Mesothelial cell of epicardium (in vitro differentiated cells): ENCODE measurements at regions not wholly inside any gene's neighbourhood (a gene's known extent, or its start where the extent isn't known, plus 50 kb on each side); places are given as distances from the start of the nearest gene placed in this dataset.

ENCODE experiments used
- DNase-seq, 2 experiments: peaks; one replicate each; pipeline ENCODE4 v3.0.0; 2021; ENCODE audit warnings: low spot score in 2 of 2; ENCODE audit not compliant: unreplicated experiment in 2 of 2
- H3K27ac Mint-ChIP-seq: 2 replicates; pipeline ENCODE4 v1.8.0; 2021; ENCODE audit warnings: mixed read lengths
- H3K27me3 Mint-ChIP-seq: 2 replicates; pipeline ENCODE4 v1.8.0; 2021; ENCODE audit warnings: low read depth, mixed read lengths
- H3K36me3 Mint-ChIP-seq: 2 replicates; pipeline ENCODE4 v1.8.0; 2021; ENCODE audit warnings: mixed read lengths
- H3K4me1 Mint-ChIP-seq: 2 replicates; pipeline ENCODE4 v1.8.0; 2021; ENCODE audit warnings: mixed read lengths
- H3K4me3 Mint-ChIP-seq: 2 replicates; pipeline ENCODE4 v1.8.0; 2021; ENCODE audit warnings: mild to moderate bottlenecking, moderate library complexity, mixed read lengths
- H3K9me3 Mint-ChIP-seq: 2 replicates; pipeline ENCODE4 v1.8.0; 2021; ENCODE audit warnings: mixed read lengths
- CTCF ChIP-seq: fragments of 200-600 bp; sonication (generic); IDR thresholded peaks from one replicate; pipeline ENCODE4 v1.5.0; 2021; ENCODE audit warnings: antibody characterized with exemption; ENCODE audit not compliant: unreplicated experiment

- Mint-ChIP-seq H3K27me3 (no peaks in the 10 kb centered on the region), H3K4me3 (no peak overlapping the region), H3K27ac (no peak overlapping the region), H3K36me3 (peaks cover 30% of the 10 kb centered on the region), H3K4me1 (peaks cover 58% of the 10 kb centered on the region), H3K9me3 (no peaks in the 10 kb centered on the region)
- no peak for TF ChIP-seq CTCF
- DNase-seq = no peak
These were observed 155.1 kb downstream of the SIPA1L2 start for GRCh38 chr1:232474826-232475225.

GRCh38 chr1:232473900-232474299 is 156.0 kb downstream of the SIPA1L2 start:
- H3K27me3 Mint-ChIP-seq = no peaks in the 10 kb centered on the region
- no peak for TF ChIP-seq CTCF
- H3K27ac Mint-ChIP-seq = peak overlapping the region; percentile 44
- DNase-seq = no peak
- H3K9me3 Mint-ChIP-seq = no peaks in the 10 kb centered on the region
- H3K36me3 Mint-ChIP-seq = peaks cover 21% of the 10 kb centered on the region
- peaks cover 52% of the 10 kb centered on the region for H3K4me1 Mint-ChIP-seq
- no peak overlapping the region for H3K4me3 Mint-ChIP-seq

DNA sequence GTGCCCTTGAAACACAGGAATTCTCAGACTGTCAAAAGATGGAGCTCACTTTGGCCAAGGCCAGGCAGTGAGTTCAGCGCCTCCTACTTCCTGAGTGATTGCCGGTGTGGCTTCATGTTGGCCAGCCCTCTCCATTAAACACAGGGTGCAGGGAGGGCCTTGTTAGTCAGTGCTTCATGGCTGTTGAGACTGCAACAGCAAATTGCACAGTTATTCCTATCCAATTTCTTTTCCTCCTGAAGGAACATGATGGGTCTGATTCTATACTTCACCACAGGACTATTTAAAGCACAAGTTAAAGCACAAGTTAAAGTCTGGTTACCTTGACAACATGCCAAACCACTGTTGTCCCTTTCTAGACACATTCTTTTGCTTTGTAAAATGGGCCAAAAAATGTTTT is 156.6 kb downstream of the SIPA1L2 start:
- DNase-seq = no peak
- Mint-ChIP-seq H3K27ac (peak overlapping the region; percentile 61), H3K9me3 (no peaks in the 10 kb centered on the region), H3K27me3 (no peaks in the 10 kb centered on the region), H3K4me1 (peaks cover 48% of the 10 kb centered on the region), H3K4me3 (no peak overlapping the region), H3K36me3 (peaks cover 18% of the 10 kb centered on the region)
- TF ChIP-seq CTCF = no peak

DNA sequence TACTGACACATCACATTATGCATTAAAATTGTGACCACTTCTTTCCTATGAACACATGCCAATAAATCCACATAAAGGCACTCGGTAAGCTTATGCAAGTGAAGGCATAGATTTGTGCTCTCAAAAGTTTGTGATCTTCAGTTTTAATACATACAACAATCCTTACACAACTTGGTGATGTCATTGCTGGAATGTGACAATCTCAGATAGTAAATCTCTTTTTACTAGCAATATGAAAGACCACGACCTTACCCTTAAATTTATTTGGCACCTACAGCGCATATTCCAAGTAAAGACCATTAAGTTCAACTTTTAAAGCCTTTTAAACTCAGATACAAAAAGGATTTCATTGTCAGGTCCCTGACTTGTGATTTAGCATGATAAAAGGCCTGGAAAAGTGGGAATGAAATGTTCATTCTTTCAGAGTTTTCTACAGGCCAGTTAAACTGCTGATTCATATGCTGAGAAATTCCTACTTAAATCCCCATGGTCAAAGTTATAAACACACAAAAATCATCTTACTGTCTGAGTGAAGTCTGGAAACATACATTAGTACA is 157.4 kb downstream of the SIPA1L2 start:
- H3K27ac Mint-ChIP-seq = peak overlapping the region; percentile 68
- peaks cover 17% of the 10 kb centered on the region for H3K36me3 Mint-ChIP-seq
- H3K27me3 Mint-ChIP-seq = no peaks in the 10 kb centered on the region
- H3K4me3 Mint-ChIP-seq = no peak overlapping the region
- DNase-seq = no peak
- TF ChIP-seq CTCF = no peak
- H3K9me3 Mint-ChIP-seq = no peaks in the 10 kb centered on the region
- H3K4me1 Mint-ChIP-seq = peaks cover 45% of the 10 kb centered on the region

DNA sequence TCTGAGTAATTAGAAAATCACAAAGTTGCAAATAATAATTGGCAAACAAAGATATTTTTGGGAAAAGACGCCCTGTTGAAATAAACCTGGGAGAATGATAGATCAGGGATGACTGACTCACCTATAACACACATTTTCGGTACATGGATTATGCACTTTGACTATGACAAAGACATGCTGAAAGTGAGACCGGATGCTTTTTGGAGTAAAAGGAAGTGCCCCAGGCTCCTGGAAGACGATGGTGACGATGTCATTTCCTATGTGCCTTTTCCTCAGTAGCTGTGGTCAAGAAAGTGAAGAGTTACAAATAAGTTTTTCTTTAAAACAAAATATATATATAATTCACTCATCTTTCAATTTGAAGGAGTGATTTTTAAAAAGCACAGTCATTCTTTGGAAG is 158.7 kb downstream of the SIPA1L2 start:
- peaks cover 19% of the 10 kb centered on the region for H3K36me3 Mint-ChIP-seq

More for the DNA sequence above, 158.7 kb downstream of the SIPA1L2 start:
- Mint-ChIP-seq H3K4me1 (peaks cover 39% of the 10 kb centered on the region), H3K27ac (no peak overlapping the region), H3K9me3 (no peaks in the 10 kb centered on the region), H3K27me3 (no peaks in the 10 kb centered on the region), H3K4me3 (no peak overlapping the region)
- no peak for DNase-seq
- TF ChIP-seq CTCF = no peak
